Calu3 (cell line): ENCODE measurements at regions not wholly inside any gene's neighbourhood (a gene's known extent, or its start where the extent isn't known, plus 50 kb on each side); places are given as distances from the start of the nearest gene placed in this dataset.
"Not testable (repeated sequence)": the region's sequence is repeated elsewhere in the genome, so short reads cannot be mapped to it uniquely, and the experiment has no call there.

Source experiments
- BruUV-seq: library from RNA; stranded (reverse); fragments of 400-500 nt; replicated peaks from 2 replicates; lab custom pipeline; 2021; lab: Mats Ljungman, UMichigan
- CTCF ChIA-PET: fragments of 300-600 bp; sonication (Branson Sonifier 250); formaldehyde crosslinking; loops from one replicate; lab custom pipeline; 2022; ENCODE audit warnings: antibody characterized with exemption; lab: Charles Lee
- DNase-seq: peaks from one replicate; pipeline ENCODE4 v3.0.0; 2022
- H3K27ac Mint-ChIP-seq: one replicate; pipeline ENCODE4 v1.8.0; 2022; ENCODE audit warnings: mixed read lengths; ENCODE audit not compliant: unreplicated experiment
- H3K27me3 Mint-ChIP-seq: one replicate; pipeline ENCODE4 v1.8.0; 2022; ENCODE audit warnings: mixed read lengths; ENCODE audit not compliant: unreplicated experiment
- H3K36me3 Mint-ChIP-seq: one replicate; pipeline ENCODE4 v1.8.0; 2022; ENCODE audit warnings: mild to moderate bottlenecking, moderate library complexity, mixed read lengths; ENCODE audit not compliant: insufficient read depth, unreplicated experiment
- H3K4me1 Mint-ChIP-seq: one replicate; pipeline ENCODE4 v1.8.0; 2022; ENCODE audit warnings: mild to moderate bottlenecking, low read depth, mixed read lengths; ENCODE audit not compliant: unreplicated experiment
- H3K4me3 Mint-ChIP-seq: one replicate; pipeline ENCODE4 v1.8.0; 2022; ENCODE audit warnings: mild to moderate bottlenecking, low read depth, moderate library complexity, mixed read lengths; ENCODE audit not compliant: unreplicated experiment
- H3K9me3 Mint-ChIP-seq: one replicate; pipeline ENCODE4 v1.8.0; 2022; ENCODE audit warnings: low read depth, mixed read lengths; ENCODE audit not compliant: unreplicated experiment
- intact Hi-C: fragments of 100-400 bp; cut with micrococcal nuclease; formaldehyde crosslinking; loops from one replicate; pipeline ENCODE4 v1.10.0; 2022; ENCODE audit not compliant: unreplicated experiment
- TF ChIP-seq, protein P1 (sequence below): fragments of 200-600 bp; IDR thresholded peaks from one replicate; pipeline ENCODE4 v1.8.0; 2022; ENCODE audit warnings: antibody characterized with exemption; ENCODE audit not compliant: unreplicated experiment

DNA sequence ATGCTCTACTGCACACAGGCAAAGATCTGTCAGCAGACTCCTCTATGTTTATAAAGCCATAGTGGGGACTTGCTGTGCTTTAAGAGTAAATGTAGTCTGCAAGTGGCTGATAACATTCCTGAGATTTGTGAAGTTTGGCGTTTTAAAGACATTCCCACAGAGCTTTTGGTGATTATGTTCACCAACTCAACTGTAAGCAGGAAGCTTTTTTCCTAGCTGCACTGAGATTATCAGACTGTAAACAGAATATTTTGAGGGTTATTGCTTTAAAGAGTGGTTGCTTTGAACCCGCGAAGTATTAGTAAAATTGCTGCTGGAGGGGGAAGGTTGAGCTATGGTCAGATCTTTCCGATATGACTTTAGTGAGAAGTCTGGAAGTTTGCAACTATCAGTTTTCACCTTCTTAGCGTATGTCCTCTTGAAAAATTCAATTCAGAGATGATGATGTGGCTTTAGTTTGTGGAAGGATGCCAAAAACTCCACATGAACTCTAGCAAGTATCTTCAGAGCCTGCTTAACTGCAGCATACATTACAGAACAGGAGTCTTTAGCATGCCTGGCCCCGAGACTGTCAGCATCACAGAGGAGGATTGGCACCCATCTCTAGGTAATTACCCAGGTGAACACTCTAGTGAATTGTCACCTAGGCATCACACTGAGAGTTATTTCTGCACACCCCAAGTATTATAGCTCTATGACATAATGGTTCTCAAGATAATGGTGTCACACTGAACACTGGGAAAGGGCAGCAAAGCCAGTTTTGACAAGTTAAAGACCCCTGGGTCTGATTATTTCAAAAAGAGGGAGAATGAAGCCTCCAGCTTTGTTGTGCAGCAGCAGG is 89.9 kb downstream of the MTNR1B start:
- peaks cover 6% of the 10 kb centered on the region for H3K4me1 Mint-ChIP-seq
- H3K27me3 Mint-ChIP-seq: no peaks in the 10 kb centered on the region
- no peak overlapping the region for H3K4me3 Mint-ChIP-seq
- no peak overlapping the region for H3K27ac Mint-ChIP-seq
- intact Hi-C loops: no loop called here
- peaks cover 5% of the 10 kb centered on the region for H3K36me3 Mint-ChIP-seq
- CTCF ChIA-PET: no interaction called here
- TF ChIP-seq, protein P1, sequence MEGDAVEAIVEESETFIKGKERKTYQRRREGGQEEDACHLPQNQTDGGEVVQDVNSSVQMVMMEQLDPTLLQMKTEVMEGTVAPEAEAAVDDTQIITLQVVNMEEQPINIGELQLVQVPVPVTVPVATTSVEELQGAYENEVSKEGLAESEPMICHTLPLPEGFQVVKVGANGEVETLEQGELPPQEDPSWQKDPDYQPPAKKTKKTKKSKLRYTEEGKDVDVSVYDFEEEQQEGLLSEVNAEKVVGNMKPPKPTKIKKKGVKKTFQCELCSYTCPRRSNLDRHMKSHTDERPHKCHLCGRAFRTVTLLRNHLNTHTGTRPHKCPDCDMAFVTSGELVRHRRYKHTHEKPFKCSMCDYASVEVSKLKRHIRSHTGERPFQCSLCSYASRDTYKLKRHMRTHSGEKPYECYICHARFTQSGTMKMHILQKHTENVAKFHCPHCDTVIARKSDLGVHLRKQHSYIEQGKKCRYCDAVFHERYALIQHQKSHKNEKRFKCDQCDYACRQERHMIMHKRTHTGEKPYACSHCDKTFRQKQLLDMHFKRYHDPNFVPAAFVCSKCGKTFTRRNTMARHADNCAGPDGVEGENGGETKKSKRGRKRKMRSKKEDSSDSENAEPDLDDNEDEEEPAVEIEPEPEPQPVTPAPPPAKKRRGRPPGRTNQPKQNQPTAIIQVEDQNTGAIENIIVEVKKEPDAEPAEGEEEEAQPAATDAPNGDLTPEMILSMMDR: no peak
- H3K9me3 Mint-ChIP-seq: no peaks in the 10 kb centered on the region
- no TSS peak for BruUV-seq
- no peak for DNase-seq

DNA sequence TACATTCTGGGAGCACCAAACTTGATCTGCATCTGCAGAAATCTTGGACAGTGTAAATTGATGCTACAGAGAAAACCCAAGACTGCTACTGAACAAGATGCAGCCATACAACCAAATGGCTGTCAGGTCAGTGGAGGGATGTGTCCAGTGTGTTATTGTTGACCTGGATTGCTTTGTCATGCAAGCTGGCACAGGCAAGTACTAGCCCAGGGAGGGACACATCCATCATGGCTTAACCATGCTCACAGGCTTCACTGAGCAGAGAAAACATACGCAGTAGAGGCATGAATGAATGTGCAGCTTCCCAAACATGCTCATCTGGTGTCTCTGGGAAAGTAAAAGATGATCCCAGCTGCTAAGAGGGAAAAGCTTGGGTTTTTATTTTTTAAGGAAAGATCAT is 93.6 kb downstream of the MTNR1B start:
- H3K4me1 Mint-ChIP-seq: no peaks in the 10 kb centered on the region
- H3K4me3 Mint-ChIP-seq: no peak overlapping the region
- H3K36me3 Mint-ChIP-seq: no peaks in the 10 kb centered on the region
- TF ChIP-seq, protein P1: no peak
- BruUV-seq: no TSS peak
- H3K27me3 Mint-ChIP-seq: no peaks in the 10 kb centered on the region
- CTCF ChIA-PET: no interaction called here
- H3K9me3 Mint-ChIP-seq: no peaks in the 10 kb centered on the region
- DNase-seq: no peak
- H3K27ac Mint-ChIP-seq: no peak overlapping the region
- intact Hi-C loops: no loop called here

DNA sequence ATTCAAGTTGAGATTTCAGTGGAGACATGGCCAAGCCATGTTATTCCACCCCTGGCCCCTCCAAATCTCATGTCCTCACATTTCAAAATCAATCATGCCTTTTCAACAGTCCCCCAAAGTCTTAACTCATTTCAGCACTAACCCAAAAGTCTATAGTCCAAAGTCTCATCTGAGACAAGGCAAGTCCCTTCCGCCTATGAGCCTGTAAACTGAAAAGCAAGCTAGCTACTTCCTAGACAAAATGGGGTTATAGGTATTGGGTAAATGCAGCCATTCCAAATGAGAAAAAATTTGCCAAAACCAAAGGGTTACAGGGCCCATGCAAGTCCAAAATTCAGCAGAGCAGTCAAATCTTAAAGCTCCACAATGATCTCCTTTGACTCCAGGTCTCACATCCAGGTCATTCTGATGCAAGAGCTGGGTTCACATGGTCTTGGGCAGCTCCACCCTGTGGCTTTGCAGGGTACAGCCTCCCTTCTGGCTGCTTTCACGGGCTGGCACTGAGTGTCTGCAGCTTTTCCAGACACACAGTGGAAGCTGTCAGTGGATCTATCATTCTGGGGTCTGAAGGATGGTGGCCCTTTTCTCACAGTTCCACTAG is 95.7 kb downstream of the MTNR1B start:
- not testable (repeated sequence) for H3K27ac Mint-ChIP-seq, H3K27me3 Mint-ChIP-seq, H3K4me1 Mint-ChIP-seq, H3K36me3 Mint-ChIP-seq, H3K4me3 Mint-ChIP-seq, H3K9me3 Mint-ChIP-seq, BruUV-seq
- intact Hi-C loops: loop anchor here (5.0 kb wide), 1 partner anchor 123 kb away; no protein-coding TSS in a partner anchor
- TF ChIP-seq, protein P1: peak; percentile 22
- CTCF ChIA-PET: interaction anchor here (1.3 kb wide), 1 partner anchor 123 kb away, joined by 8 read pairs; no protein-coding TSS in a partner anchor
- DNase-seq: peak; percentile 12

DNA sequence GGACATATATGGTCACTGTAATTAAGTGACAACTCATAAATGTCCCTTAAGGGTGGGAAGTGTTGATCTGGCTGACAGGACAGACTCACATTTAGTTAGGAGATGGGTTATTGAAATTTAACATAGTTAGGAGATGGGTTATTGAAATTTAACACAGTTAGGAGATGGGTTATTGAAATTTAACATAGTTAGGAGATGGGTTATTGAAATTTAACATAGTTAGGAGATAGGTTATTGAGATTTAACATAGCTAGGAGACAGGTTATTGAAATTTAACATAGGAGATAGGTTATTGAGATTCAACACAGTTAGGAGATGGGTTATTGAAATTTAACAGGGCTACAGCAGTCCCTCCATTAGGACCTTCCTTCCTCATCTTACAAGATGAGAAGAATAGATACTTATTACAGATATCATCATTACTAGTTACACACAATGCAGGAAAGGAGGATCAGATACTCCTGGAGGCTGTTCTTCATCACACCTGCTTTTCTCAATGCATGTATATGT is 98.5 kb downstream of the MTNR1B start:
- TF ChIP-seq, protein P1: no peak
- no peaks in the 10 kb centered on the region for H3K27me3 Mint-ChIP-seq
- H3K4me1 Mint-ChIP-seq: no peaks in the 10 kb centered on the region
- DNase-seq: no peak
- CTCF ChIA-PET: no interaction called here
- no peak overlapping the region for H3K4me3 Mint-ChIP-seq
- H3K9me3 Mint-ChIP-seq: no peaks in the 10 kb centered on the region
- H3K27ac Mint-ChIP-seq: no peak overlapping the region
- BruUV-seq: no TSS peak
- intact Hi-C loops: loop anchor here (5.0 kb wide), 1 partner anchor 126 kb away; no protein-coding TSS in a partner anchor
- H3K36me3 Mint-ChIP-seq: no peaks in the 10 kb centered on the region
